ENCODE measurements at regions not wholly inside any gene's neighbourhood (a gene's known extent, or its start where the extent isn't known, plus 50 kb on each side); places are given as distances from the start of the nearest gene placed in this dataset.

DNA sequence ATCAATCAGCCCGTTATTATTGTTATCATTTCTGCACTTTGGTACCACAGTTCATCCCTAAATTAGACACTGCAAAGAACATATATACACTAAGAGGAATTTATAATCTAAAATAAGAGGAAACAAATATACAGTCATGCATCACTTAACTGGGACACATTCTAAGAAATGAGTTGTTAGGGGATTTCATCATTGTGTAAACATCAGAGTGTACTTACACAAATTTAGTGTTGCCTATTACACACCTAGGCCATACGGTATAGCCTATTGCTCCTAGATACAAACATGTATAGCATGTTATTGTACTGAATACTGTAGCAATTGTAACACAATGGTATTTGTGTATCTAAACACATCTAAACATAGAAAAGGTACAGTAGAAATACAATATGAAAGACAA, 190.5 kb downstream of the BMP4 start:
- TF ChIP-seq, protein P1, sequence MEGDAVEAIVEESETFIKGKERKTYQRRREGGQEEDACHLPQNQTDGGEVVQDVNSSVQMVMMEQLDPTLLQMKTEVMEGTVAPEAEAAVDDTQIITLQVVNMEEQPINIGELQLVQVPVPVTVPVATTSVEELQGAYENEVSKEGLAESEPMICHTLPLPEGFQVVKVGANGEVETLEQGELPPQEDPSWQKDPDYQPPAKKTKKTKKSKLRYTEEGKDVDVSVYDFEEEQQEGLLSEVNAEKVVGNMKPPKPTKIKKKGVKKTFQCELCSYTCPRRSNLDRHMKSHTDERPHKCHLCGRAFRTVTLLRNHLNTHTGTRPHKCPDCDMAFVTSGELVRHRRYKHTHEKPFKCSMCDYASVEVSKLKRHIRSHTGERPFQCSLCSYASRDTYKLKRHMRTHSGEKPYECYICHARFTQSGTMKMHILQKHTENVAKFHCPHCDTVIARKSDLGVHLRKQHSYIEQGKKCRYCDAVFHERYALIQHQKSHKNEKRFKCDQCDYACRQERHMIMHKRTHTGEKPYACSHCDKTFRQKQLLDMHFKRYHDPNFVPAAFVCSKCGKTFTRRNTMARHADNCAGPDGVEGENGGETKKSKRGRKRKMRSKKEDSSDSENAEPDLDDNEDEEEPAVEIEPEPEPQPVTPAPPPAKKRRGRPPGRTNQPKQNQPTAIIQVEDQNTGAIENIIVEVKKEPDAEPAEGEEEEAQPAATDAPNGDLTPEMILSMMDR (IDR thresholded peaks at IDR 0.05): no peak
- no peaks in the 10 kb centered on the region for H3K9me3 ChIP-seq
- no peak overlapping the region for H3K9ac ChIP-seq (ENCODE audit: low read depth in 2 of 2, low read length in 2 of 2)
- no peaks in the 10 kb centered on the region for H3K36me3 ChIP-seq
- intact Hi-C loops (cut with DNase I): no loop called here
- H3K4me1 ChIP-seq: no peaks in the 10 kb centered on the region
- H3K27me3 ChIP-seq: no peaks in the 10 kb centered on the region
- no peak for DNase-seq
- no peak overlapping the region for H3K27ac ChIP-seq
- H3K4me3 ChIP-seq: no peak overlapping the region

DNA sequence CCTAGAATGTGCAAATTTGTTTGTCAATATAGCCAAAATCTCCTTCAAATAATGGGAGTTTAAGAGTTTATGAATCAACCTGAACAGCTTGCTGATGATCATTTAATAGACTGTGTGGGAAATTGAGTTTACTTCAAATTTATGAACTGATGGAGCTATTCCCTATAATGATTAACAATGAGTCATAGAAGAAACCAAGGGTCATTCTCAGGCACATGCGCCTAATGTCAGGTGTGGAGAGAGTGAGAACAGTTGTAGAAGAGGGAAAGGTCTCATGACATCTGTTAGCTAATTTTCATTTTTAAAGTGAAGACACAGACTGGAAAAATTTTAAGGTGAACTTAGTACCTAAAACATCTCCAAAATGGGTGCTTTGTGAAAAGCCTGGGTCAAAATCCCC, 191.8 kb downstream of the BMP4 start:
- no peak overlapping the region for H3K4me3 ChIP-seq
- no peaks in the 10 kb centered on the region for H3K9me3 ChIP-seq
- DNase-seq: no peak
- no peak overlapping the region for H3K9ac ChIP-seq (ENCODE audit: low read depth in 2 of 2, low read length in 2 of 2)
- intact Hi-C loops (cut with DNase I): no loop called here
- no peak overlapping the region for H3K27ac ChIP-seq
- no peaks in the 10 kb centered on the region for H3K36me3 ChIP-seq
- no peaks in the 10 kb centered on the region for H3K27me3 ChIP-seq
- H3K4me1 ChIP-seq: no peaks in the 10 kb centered on the region
- TF ChIP-seq, protein P1 (IDR thresholded peaks at IDR 0.05): no peak

- TF ChIP-seq, protein P1 (IDR thresholded peaks at IDR 0.05): no peak
- Histone ChIP-seq H3K4me3 (no peak overlapping the region), H3K36me3 (no peaks in the 10 kb centered on the region), H3K27ac (no peak overlapping the region), H3K27me3 (no peaks in the 10 kb centered on the region), H3K9me3 (no peaks in the 10 kb centered on the region), H3K9ac (ENCODE audit: low read depth in 2 of 2, low read length in 2 of 2) (no peak overlapping the region), H3K4me1 (no peaks in the 10 kb centered on the region)
- intact Hi-C loops (cut with DNase I): no loop called here
- DNase-seq: no peak
Observed at GRCh38 chr14:53758141-53758540, 198.5 kb downstream of the BMP4 start.

DNA sequence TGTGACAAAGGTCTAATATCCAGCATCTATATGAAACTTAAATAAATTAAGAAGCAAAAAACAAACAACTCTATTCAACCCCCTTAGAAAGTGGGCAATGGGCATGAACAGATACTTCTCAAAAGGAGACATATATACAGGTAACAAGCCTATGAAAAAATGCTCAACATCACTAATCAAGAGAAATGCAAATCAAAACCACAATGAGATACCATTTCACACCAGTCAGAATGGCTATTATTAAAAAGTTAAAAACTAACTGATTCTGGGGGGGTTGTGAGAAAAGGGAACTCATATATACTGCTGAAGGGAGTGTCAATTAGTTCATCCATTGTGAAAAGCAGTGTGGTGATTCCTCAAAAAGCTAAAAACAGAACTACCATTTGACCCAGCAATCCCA, 198.9 kb downstream of the BMP4 start:
- intact Hi-C loops (cut with DNase I): no loop called here
- H3K4me1 ChIP-seq: no peaks in the 10 kb centered on the region
- DNase-seq: no peak
- no peak overlapping the region for H3K4me3 ChIP-seq
- H3K27ac ChIP-seq: no peak overlapping the region
- H3K36me3 ChIP-seq: no peaks in the 10 kb centered on the region
- no peaks in the 10 kb centered on the region for H3K27me3 ChIP-seq
- TF ChIP-seq, protein P1 (IDR thresholded peaks at IDR 0.05): no peak
- H3K9me3 ChIP-seq: no peaks in the 10 kb centered on the region
- H3K9ac ChIP-seq (ENCODE audit: low read depth in 2 of 2, low read length in 2 of 2): no peak overlapping the region

DNA sequence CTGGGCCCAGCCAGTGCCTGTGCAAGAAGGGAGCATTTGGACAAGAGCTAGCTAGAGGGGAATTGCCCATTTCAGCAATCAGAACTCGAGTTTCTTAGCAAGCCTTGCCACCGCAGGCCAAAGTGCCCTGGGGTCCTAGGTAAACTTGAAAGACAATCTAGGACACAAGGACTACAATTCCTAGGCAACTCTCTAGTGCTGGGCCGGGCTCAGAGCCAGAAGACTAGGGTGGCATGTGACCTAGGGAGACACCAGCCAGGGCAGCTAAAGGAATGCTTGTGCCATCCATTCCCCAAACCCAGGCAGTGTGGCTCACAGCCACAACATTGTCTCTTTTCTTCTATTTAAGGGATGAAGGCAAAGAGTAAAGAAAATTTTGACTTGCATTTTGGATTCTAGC, 205.0 kb downstream of the BMP4 start:
- TF ChIP-seq, protein P1 (IDR thresholded peaks at IDR 0.05): no peak
- H3K36me3 ChIP-seq: no peaks in the 10 kb centered on the region
- no peak overlapping the region for H3K27ac ChIP-seq
- H3K4me3 ChIP-seq: no peak overlapping the region
- H3K4me1 ChIP-seq: no peaks in the 10 kb centered on the region
- intact Hi-C loops (cut with DNase I): no loop called here
- DNase-seq: no peak
- H3K9ac ChIP-seq (ENCODE audit: low read depth in 2 of 2, low read length in 2 of 2): no peak overlapping the region
- H3K27me3 ChIP-seq: no peaks in the 10 kb centered on the region
- H3K9me3 ChIP-seq: no peaks in the 10 kb centered on the region

DNA sequence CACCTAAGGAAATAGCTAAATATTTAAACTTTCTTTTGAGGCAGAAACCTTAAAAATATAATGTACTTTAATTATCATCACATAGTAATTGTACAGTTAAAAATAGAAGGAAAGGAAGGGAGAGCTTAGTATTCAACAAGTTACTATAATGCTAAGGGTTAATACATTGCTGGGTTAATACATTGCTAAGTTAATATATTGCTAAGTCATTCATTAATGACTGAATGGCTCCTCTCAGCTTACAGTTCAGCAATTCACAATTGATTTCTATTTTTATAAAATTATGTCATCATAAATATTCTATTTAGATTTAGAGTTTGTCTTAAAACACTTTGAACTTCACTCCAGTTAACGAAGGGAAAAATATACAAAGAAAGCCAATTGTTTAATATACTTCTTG, 207.9 kb downstream of the BMP4 start:
- Histone ChIP-seq H3K4me1 (no peaks in the 10 kb centered on the region), H3K27ac (no peak overlapping the region), H3K4me3 (no peak overlapping the region), H3K9me3 (no peaks in the 10 kb centered on the region), H3K27me3 (no peaks in the 10 kb centered on the region), H3K36me3 (no peaks in the 10 kb centered on the region), H3K9ac (ENCODE audit: low read depth in 2 of 2, low read length in 2 of 2) (no peak overlapping the region)
- intact Hi-C loops (cut with DNase I): no loop called here
- TF ChIP-seq, protein P1 (IDR thresholded peaks at IDR 0.05): no peak
- no peak for DNase-seq

All from colonic mucosa (tissue), 4 donors.